ENCODE measurements at regions not wholly inside any gene's neighbourhood (a gene's known extent, or its start where the extent isn't known, plus 50 kb on each side); places are given as distances from the start of the nearest gene placed in this dataset.

- no peak overlapping the region for H3K4me3 Mint-ChIP-seq
- ATAC-seq (ENCODE audit: low read depth) (no peak), DNase-seq (ENCODE audit: low spot score in 2 of 2) (no peak)
- no peaks in the 10 kb centered on the region for H3K27me3 Mint-ChIP-seq
- H3K36me3 Mint-ChIP-seq, result no peaks in the 10 kb centered on the region
- H3K4me1 Mint-ChIP-seq, result no peaks in the 10 kb centered on the region
- no peak overlapping the region for H3K27ac Mint-ChIP-seq
- peaks cover 1% of the 10 kb centered on the region for H3K9me3 Mint-ChIP-seq
These were observed 243.0 kb downstream of the HNMT start for GRCh38 chr2:138207074-138207930.

GRCh38 chr2:138209009-138209408 lies 244.7 kb downstream of the HNMT start:
- H3K4me3 Mint-ChIP-seq, result no peak overlapping the region
- DNase-seq (ENCODE audit: low spot score in 2 of 2) (no peak), ATAC-seq (ENCODE audit: low read depth) (no peak)
- H3K27ac Mint-ChIP-seq, result no peak overlapping the region
- H3K9me3 Mint-ChIP-seq, result no peaks in the 10 kb centered on the region
- H3K27me3 Mint-ChIP-seq, result no peaks in the 10 kb centered on the region
- H3K36me3 Mint-ChIP-seq, result no peaks in the 10 kb centered on the region
- H3K4me1 Mint-ChIP-seq, result no peaks in the 10 kb centered on the region

- DNase-seq (ENCODE audit: low spot score in 2 of 2) (no peak), ATAC-seq (ENCODE audit: low read depth) (no peak)
- Mint-ChIP-seq H3K4me1 (no peaks in the 10 kb centered on the region), H3K27ac (no peak overlapping the region), H3K27me3 (no peaks in the 10 kb centered on the region), H3K36me3 (no peaks in the 10 kb centered on the region), H3K9me3 (no peaks in the 10 kb centered on the region), H3K4me3 (no peak overlapping the region)
These were observed 246.2 kb downstream of the HNMT start for GRCh38 chr2:138210487-138210886.

GRCh38 chr2:138212434-138212833 lies 248.2 kb downstream of the HNMT start:
- H3K27ac Mint-ChIP-seq, result no peak overlapping the region
- H3K4me3 Mint-ChIP-seq, result no peak overlapping the region
- ATAC-seq (ENCODE audit: low read depth) (no peak), DNase-seq (ENCODE audit: low spot score in 2 of 2) (no peak)
- H3K4me1 Mint-ChIP-seq, result no peaks in the 10 kb centered on the region
- H3K9me3 Mint-ChIP-seq, result no peaks in the 10 kb centered on the region
- no peaks in the 10 kb centered on the region for H3K36me3 Mint-ChIP-seq
- H3K27me3 Mint-ChIP-seq, result no peaks in the 10 kb centered on the region

GRCh38 chr2:138213084-138213483 lies 248.8 kb downstream of the HNMT start:
- no peak for ATAC-seq (ENCODE audit: low read depth)
- no peak for DNase-seq (ENCODE audit: low spot score in 2 of 2)
- Mint-ChIP-seq H3K9me3 (no peaks in the 10 kb centered on the region), H3K27me3 (no peaks in the 10 kb centered on the region), H3K4me3 (no peak overlapping the region), H3K27ac (no peak overlapping the region), H3K36me3 (no peaks in the 10 kb centered on the region), H3K4me1 (no peaks in the 10 kb centered on the region)

- H3K4me1 Mint-ChIP-seq, result no peaks in the 10 kb centered on the region
- DNase-seq (ENCODE audit: low spot score in 2 of 2), result no peak
These were observed 249.4 kb downstream of the HNMT start for GRCh38 chr2:138213624-138214023.

GRCh38 chr2:138215958-138216357 lies 251.7 kb downstream of the HNMT start:
- Mint-ChIP-seq H3K27me3 (no peaks in the 10 kb centered on the region), H3K4me3 (no peak overlapping the region), H3K4me1 (no peaks in the 10 kb centered on the region), H3K9me3 (no peaks in the 10 kb centered on the region), H3K36me3 (no peaks in the 10 kb centered on the region), H3K27ac (no peak overlapping the region)
- DNase-seq (ENCODE audit: low spot score in 2 of 2), result no peak
- no peak for ATAC-seq (ENCODE audit: low read depth)

More at GRCh38 chr2:138213624-138214023, 249.4 kb downstream of the HNMT start:
- no peaks in the 10 kb centered on the region for H3K36me3 Mint-ChIP-seq
- H3K27ac Mint-ChIP-seq, result no peak overlapping the region
- H3K27me3 Mint-ChIP-seq, result no peaks in the 10 kb centered on the region
- no peak for ATAC-seq (ENCODE audit: low read depth)
- no peak overlapping the region for H3K4me3 Mint-ChIP-seq
- no peaks in the 10 kb centered on the region for H3K9me3 Mint-ChIP-seq

GRCh38 chr2:138217975-138218374 lies 253.7 kb downstream of the HNMT start:
- Mint-ChIP-seq H3K27me3 (no peaks in the 10 kb centered on the region), H3K9me3 (no peaks in the 10 kb centered on the region), H3K27ac (no peak overlapping the region), H3K36me3 (no peaks in the 10 kb centered on the region), H3K4me3 (no peak overlapping the region), H3K4me1 (no peaks in the 10 kb centered on the region)
- ATAC-seq (ENCODE audit: low read depth) (no peak), DNase-seq (ENCODE audit: low spot score in 2 of 2) (no peak)

- ATAC-seq (ENCODE audit: low read depth) (no peak), DNase-seq (ENCODE audit: low spot score in 2 of 2) (no peak)
- Mint-ChIP-seq H3K9me3 (no peaks in the 10 kb centered on the region), H3K4me1 (no peaks in the 10 kb centered on the region), H3K27ac (no peak overlapping the region), H3K27me3 (no peaks in the 10 kb centered on the region), H3K4me3 (no peak overlapping the region), H3K36me3 (no peaks in the 10 kb centered on the region)
These were observed 254.1 kb downstream of the HNMT start for GRCh38 chr2:138218397-138218796.

- no peak for DNase-seq (ENCODE audit: low spot score in 2 of 2)
- no peaks in the 10 kb centered on the region for H3K9me3 Mint-ChIP-seq
These were observed 255.7 kb downstream of the HNMT start for GRCh38 chr2:138219961-138220360.

GRCh38 chr2:138221358-138221757 lies 257.1 kb downstream of the HNMT start:
- Mint-ChIP-seq H3K27me3 (no peaks in the 10 kb centered on the region), H3K4me3 (no peak overlapping the region), H3K9me3 (no peaks in the 10 kb centered on the region), H3K4me1 (no peaks in the 10 kb centered on the region), H3K27ac (no peak overlapping the region), H3K36me3 (no peaks in the 10 kb centered on the region)
- ATAC-seq (ENCODE audit: low read depth) (no peak), DNase-seq (ENCODE audit: low spot score in 2 of 2) (no peak)

More at GRCh38 chr2:138219961-138220360, 255.7 kb downstream of the HNMT start:
- Mint-ChIP-seq H3K27me3 (no peaks in the 10 kb centered on the region), H3K27ac (no peak overlapping the region), H3K4me3 (no peak overlapping the region), H3K4me1 (no peaks in the 10 kb centered on the region), H3K36me3 (no peaks in the 10 kb centered on the region)
- no peak for ATAC-seq (ENCODE audit: low read depth)

GRCh38 chr2:138223319-138223718 lies 259.0 kb downstream of the HNMT start:
- Mint-ChIP-seq H3K27me3 (no peaks in the 10 kb centered on the region), H3K9me3 (peaks cover 2% of the 10 kb centered on the region), H3K4me1 (no peaks in the 10 kb centered on the region), H3K4me3 (no peak overlapping the region), H3K36me3 (no peaks in the 10 kb centered on the region), H3K27ac (no peak overlapping the region)
- DNase-seq (ENCODE audit: low spot score in 2 of 2) (no peak), ATAC-seq (ENCODE audit: low read depth) (no peak)

GRCh38 chr2:138227195-138227594 lies 262.9 kb downstream of the HNMT start:
- Mint-ChIP-seq H3K4me1 (no peaks in the 10 kb centered on the region), H3K9me3 (peaks cover 2% of the 10 kb centered on the region), H3K36me3 (no peaks in the 10 kb centered on the region), H3K4me3 (no peak overlapping the region), H3K27ac (no peak overlapping the region), H3K27me3 (no peaks in the 10 kb centered on the region)
- ATAC-seq (ENCODE audit: low read depth) (no peak), DNase-seq (ENCODE audit: low spot score in 2 of 2) (no peak)

GRCh38 chr2:138228101-138228500 lies 263.8 kb downstream of the HNMT start:
- Mint-ChIP-seq H3K4me3 (no peak overlapping the region), H3K36me3 (no peaks in the 10 kb centered on the region), H3K27ac (no peak overlapping the region), H3K9me3 (peaks cover 2% of the 10 kb centered on the region), H3K27me3 (no peaks in the 10 kb centered on the region), H3K4me1 (no peaks in the 10 kb centered on the region)
- ATAC-seq (ENCODE audit: low read depth), result no peak
- no peak for DNase-seq (ENCODE audit: low spot score in 2 of 2)

GRCh38 chr2:138234265-138234664 lies 267.3 kb upstream of the SPOPL start:
- Mint-ChIP-seq H3K36me3 (no peaks in the 10 kb centered on the region), H3K9me3 (no peaks in the 10 kb centered on the region)
- ATAC-seq (ENCODE audit: low read depth), result no peak

More at GRCh38 chr2:138234265-138234664, 267.3 kb upstream of the SPOPL start:
- H3K4me3 Mint-ChIP-seq, result no peak overlapping the region
- no peak for DNase-seq (ENCODE audit: low spot score in 2 of 2)
- peaks cover 2% of the 10 kb centered on the region for H3K27me3 Mint-ChIP-seq
- H3K4me1 Mint-ChIP-seq, result peaks cover 2% of the 10 kb centered on the region
- no peak overlapping the region for H3K27ac Mint-ChIP-seq

Measured in memory B cell (primary cell).